ENCODE measurements at regions not wholly inside any gene's neighbourhood (a gene's known extent, or its start where the extent isn't known, plus 50 kb on each side); places are given as distances from the start of the nearest gene placed in this dataset.

DNA sequence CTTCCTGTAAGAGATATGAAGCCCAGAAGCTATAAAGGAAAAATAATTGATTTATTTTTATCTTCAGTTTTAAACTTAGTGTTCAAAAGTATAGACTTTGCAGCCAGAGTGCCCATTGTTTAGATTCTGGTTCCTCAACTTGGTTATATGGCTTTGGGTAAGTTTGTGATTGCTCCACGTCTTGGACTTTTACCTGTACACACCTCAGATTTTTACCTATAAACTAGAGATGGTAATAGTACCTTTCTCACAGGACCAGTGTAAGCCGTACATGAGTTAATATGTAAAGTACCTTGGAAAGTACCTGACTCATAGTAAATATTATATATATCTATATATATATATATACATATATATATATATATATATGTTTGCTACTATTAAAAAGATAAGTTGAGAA, 283.8 kb downstream of the RAP2B start:
- no peaks in the 10 kb centered on the region for H3K27me3 ChIP-seq (ENCODE audit: control insufficient read depth in 3 of 3, insufficient read depth in 3 of 3, low read depth in 1 of 3, low read length in 3 of 3)
- no peak overlapping the region for H3K27ac ChIP-seq (replicated peaks; ENCODE audit: low read length)
- no peak overlapping the region for H3K23ac ChIP-seq (ENCODE audit: low read depth, low read length, poor library complexity)
- H2BK120ac ChIP-seq (ENCODE audit: low read depth, low read length) = no peak overlapping the region
- no peak overlapping the region for H2AK5ac ChIP-seq (ENCODE audit: low read depth, low read length)
- no peaks in the 10 kb centered on the region for H3K36me3 ChIP-seq (replicated peaks in 1 of 2; ENCODE audit: control insufficient read depth in 2 of 2, insufficient read depth in 2 of 2, low read length in 2 of 2)
- H3K4me3 ChIP-seq (ENCODE audit: low read length in 2 of 2) = no peak overlapping the region
- H2BK15ac ChIP-seq (ENCODE audit: low read length) = no peak overlapping the region
- H3K18ac ChIP-seq (ENCODE audit: low read length) = no peak overlapping the region
- H3K4ac ChIP-seq (ENCODE audit: low read length) = no peak overlapping the region
- no peak overlapping the region for H2AFZ ChIP-seq (ENCODE audit: low read length)
- no peaks in the 10 kb centered on the region for H3K4me1 ChIP-seq (ENCODE audit: control insufficient read depth in 2 of 2, insufficient read depth in 1 of 2, low read depth in 1 of 2, low read length in 2 of 2)
- no peak overlapping the region for H3K14ac ChIP-seq (ENCODE audit: low read length)
- no peak overlapping the region for H2BK5ac ChIP-seq (ENCODE audit: low read length)
- no peak overlapping the region for H4K91ac ChIP-seq (ENCODE audit: low read depth, low read length, poor library complexity)
- no peaks in the 10 kb centered on the region for H3K9me3 ChIP-seq (replicated peaks in 1 of 2; ENCODE audit: control insufficient read depth in 2 of 2, insufficient read depth in 1 of 2, low read depth in 1 of 2, low read length in 2 of 2)
- H3K4me2 ChIP-seq (ENCODE audit: insufficient read depth, low read length, poor library complexity, severe bottlenecking) = no peak overlapping the region
- no CpG with 5 or more reads among the region's 2 CpGs for WGBS, 2 donors (ENCODE audit: extremely low coverage in 2 of 2, insufficient read length in 2 of 2, insufficient replicate concordance in 1 of 2)
- H3K79me1 ChIP-seq (ENCODE audit: low read depth, low read length) = no peaks in the 10 kb centered on the region
- no peak for DNase-seq (ENCODE audit: low spot score)
- H4K8ac ChIP-seq (ENCODE audit: low read depth, low read length) = no peak overlapping the region
- no peak overlapping the region for H3K9ac ChIP-seq (ENCODE audit: low read depth, low read length, poor library complexity)
- H2BK12ac ChIP-seq (ENCODE audit: low read length) = no peak overlapping the region

DNA sequence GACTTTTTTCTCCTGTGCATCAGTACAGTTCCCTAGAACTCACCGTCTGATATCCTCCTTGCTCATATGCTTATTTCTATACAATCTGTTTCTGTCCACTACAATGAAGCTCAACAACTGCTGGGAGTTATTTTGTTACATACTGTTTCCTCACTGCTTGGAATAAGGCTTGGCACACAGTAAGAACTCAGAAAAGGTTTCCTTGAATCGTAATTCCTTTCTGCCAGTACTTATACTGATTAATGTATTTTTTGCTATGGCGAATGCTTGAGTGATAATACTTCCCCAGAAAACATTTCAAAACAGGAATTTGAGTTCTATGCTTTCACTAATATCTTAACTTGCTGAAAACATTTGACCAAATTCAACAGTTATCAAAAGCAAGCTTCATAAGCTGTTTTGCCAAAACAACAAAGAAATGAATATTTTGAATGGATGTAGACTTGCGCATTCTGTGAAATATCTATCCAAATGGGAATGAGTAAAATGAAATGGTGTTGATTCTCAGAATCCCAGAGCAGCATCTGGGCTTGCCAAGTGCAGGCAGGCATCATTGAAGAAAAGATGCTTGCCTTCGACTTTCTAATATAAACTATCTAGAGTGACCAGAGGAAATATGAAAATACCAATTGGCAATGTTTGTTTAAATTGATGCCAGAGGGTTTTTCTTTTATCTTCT, 286.3 kb downstream of the RAP2B start:
- Histone ChIP-seq H2BK15ac (ENCODE audit: low read length) (no peak overlapping the region), H3K4me2 (ENCODE audit: insufficient read depth, low read length, poor library complexity, severe bottlenecking) (no peak overlapping the region), H3K27me3 (ENCODE audit: control insufficient read depth in 3 of 3, insufficient read depth in 3 of 3, low read depth in 1 of 3, low read length in 3 of 3) (no peaks in the 10 kb centered on the region), H2AK5ac (ENCODE audit: low read depth, low read length) (no peak overlapping the region), H3K14ac (ENCODE audit: low read length) (no peak overlapping the region), H3K9ac (ENCODE audit: low read depth, low read length, poor library complexity) (no peak overlapping the region), H3K79me1 (ENCODE audit: low read depth, low read length) (no peaks in the 10 kb centered on the region), H3K27ac (replicated peaks; ENCODE audit: low read length) (no peak overlapping the region), H4K8ac (ENCODE audit: low read depth, low read length) (no peak overlapping the region), H3K36me3 (replicated peaks in 1 of 2; ENCODE audit: control insufficient read depth in 2 of 2, insufficient read depth in 2 of 2, low read length in 2 of 2) (no peaks in the 10 kb centered on the region), H3K9me3 (replicated peaks in 1 of 2; ENCODE audit: control insufficient read depth in 2 of 2, insufficient read depth in 1 of 2, low read depth in 1 of 2, low read length in 2 of 2) (no peaks in the 10 kb centered on the region), H3K23ac (ENCODE audit: low read depth, low read length, poor library complexity) (no peak overlapping the region), H3K4me3 (ENCODE audit: low read length in 2 of 2) (no peak overlapping the region), H3K4me1 (ENCODE audit: control insufficient read depth in 2 of 2, insufficient read depth in 1 of 2, low read depth in 1 of 2, low read length in 2 of 2) (no peaks in the 10 kb centered on the region), H4K91ac (ENCODE audit: low read depth, low read length, poor library complexity) (no peak overlapping the region), H2AFZ (ENCODE audit: low read length) (no peak overlapping the region), H3K4ac (ENCODE audit: low read length) (no peak overlapping the region), H2BK120ac (ENCODE audit: low read depth, low read length) (no peak overlapping the region), H3K18ac (ENCODE audit: low read length) (no peak overlapping the region), H2BK5ac (ENCODE audit: low read length) (no peak overlapping the region), H2BK12ac (ENCODE audit: low read length) (no peak overlapping the region)
- WGBS, 2 donors (ENCODE audit: extremely low coverage in 2 of 2, insufficient read length in 2 of 2, insufficient replicate concordance in 1 of 2) = no CpG with 5 or more reads among the region's 5 CpGs
- DNase-seq (ENCODE audit: low spot score) = no peak

DNA sequence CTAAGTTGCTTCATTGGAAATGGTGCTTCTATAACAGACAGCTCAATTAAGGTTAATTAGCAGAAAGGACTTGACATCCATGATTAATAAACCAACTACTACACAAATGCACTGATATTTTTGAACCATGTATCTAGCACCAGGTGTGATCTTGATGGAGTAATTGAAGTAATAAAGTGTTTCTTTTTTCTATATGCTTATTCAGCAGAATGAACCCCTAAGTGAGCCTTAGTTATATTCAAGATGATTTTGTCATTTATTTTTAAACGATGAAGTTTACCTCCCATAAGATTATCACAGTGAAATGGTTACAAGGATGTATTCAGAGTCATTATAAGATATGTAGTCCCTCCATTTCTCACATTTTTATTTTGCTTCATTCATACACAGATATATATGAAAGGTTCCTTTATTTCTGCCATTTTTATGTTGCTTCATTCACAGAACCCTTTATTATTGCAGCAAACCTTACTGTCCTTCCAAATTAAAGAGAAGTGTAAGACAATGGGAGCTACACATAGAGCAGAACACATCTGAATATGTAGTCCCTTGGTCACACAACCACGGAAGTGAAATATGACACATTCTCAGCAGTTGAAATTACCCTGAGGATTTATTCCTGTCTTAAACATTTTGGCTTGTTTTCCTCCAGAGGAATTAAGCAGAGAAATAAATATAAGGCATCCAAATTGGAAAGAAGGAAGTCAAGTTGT, 295.0 kb downstream of the RAP2B start:
- no CpG with 5 or more reads among the region's 2 CpGs for WGBS, 2 donors (ENCODE audit: extremely low coverage in 2 of 2, insufficient read length in 2 of 2, insufficient replicate concordance in 1 of 2)
- no peak overlapping the region for H4K8ac ChIP-seq (ENCODE audit: low read depth, low read length)
- H3K4me3 ChIP-seq (ENCODE audit: low read length in 2 of 2) = no peak overlapping the region
- no peak overlapping the region for H3K27ac ChIP-seq (replicated peaks; ENCODE audit: low read length)
- no peak overlapping the region for H2BK15ac ChIP-seq (ENCODE audit: low read length)
- no peak overlapping the region for H3K4ac ChIP-seq (ENCODE audit: low read length)
- no peak overlapping the region for H2BK12ac ChIP-seq (ENCODE audit: low read length)
- no peaks in the 10 kb centered on the region for H3K36me3 ChIP-seq (replicated peaks in 1 of 2; ENCODE audit: control insufficient read depth in 2 of 2, insufficient read depth in 2 of 2, low read length in 2 of 2)
- no peaks in the 10 kb centered on the region for H3K79me1 ChIP-seq (ENCODE audit: low read depth, low read length)
- no peak overlapping the region for H2BK120ac ChIP-seq (ENCODE audit: low read depth, low read length)
- H3K4me2 ChIP-seq (ENCODE audit: insufficient read depth, low read length, poor library complexity, severe bottlenecking) = no peak overlapping the region
- H3K4me1 ChIP-seq (ENCODE audit: control insufficient read depth in 2 of 2, insufficient read depth in 1 of 2, low read depth in 1 of 2, low read length in 2 of 2) = peaks cover 0 to 2% of the 10 kb centered on the region in 2 donors
- H3K9me3 ChIP-seq (replicated peaks in 1 of 2; ENCODE audit: control insufficient read depth in 2 of 2, insufficient read depth in 1 of 2, low read depth in 1 of 2, low read length in 2 of 2) = no peaks in the 10 kb centered on the region
- no peak overlapping the region for H2BK5ac ChIP-seq (ENCODE audit: low read length)
- no peak overlapping the region for H3K23ac ChIP-seq (ENCODE audit: low read depth, low read length, poor library complexity)
- DNase-seq (ENCODE audit: low spot score) = no peak
- H3K9ac ChIP-seq (ENCODE audit: low read depth, low read length, poor library complexity) = no peak overlapping the region
- no peaks in the 10 kb centered on the region for H3K27me3 ChIP-seq (ENCODE audit: control insufficient read depth in 3 of 3, insufficient read depth in 3 of 3, low read depth in 1 of 3, low read length in 3 of 3)
- no peak overlapping the region for H2AK5ac ChIP-seq (ENCODE audit: low read depth, low read length)
- no peak overlapping the region for H3K18ac ChIP-seq (ENCODE audit: low read length)
- no peak overlapping the region for H4K91ac ChIP-seq (ENCODE audit: low read depth, low read length, poor library complexity)
- H3K14ac ChIP-seq (ENCODE audit: low read length) = no peak overlapping the region
- H2AFZ ChIP-seq (ENCODE audit: low read length) = no peak overlapping the region

DNA sequence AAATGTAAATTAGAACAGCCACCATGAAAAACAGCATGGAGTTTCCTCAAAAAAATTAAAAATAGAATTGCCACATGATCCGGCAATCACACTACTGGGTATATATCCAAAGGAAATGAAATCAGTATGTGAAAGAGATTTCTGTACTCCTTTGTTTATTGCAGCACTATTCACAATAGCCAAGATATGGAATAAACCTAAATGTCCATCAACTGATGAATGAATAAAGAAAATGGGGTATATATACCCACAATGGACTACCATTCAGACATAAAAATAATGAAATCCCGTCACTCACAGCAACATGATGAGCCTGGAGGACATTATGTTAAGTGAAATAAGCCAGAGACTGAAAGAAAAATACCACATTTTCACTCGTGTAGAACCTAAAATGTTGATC, 296.9 kb downstream of the RAP2B start:
- Histone ChIP-seq H3K4me3 (ENCODE audit: low read length in 2 of 2) (no peak overlapping the region), H3K9me3 (replicated peaks in 1 of 2; ENCODE audit: control insufficient read depth in 2 of 2, insufficient read depth in 1 of 2, low read depth in 1 of 2, low read length in 2 of 2) (no peaks in the 10 kb centered on the region), H4K91ac (ENCODE audit: low read depth, low read length, poor library complexity) (no peak overlapping the region), H3K9ac (ENCODE audit: low read depth, low read length, poor library complexity) (no peak overlapping the region), H3K36me3 (replicated peaks in 1 of 2; ENCODE audit: control insufficient read depth in 2 of 2, insufficient read depth in 2 of 2, low read length in 2 of 2) (no peaks in the 10 kb centered on the region), H2BK15ac (ENCODE audit: low read length) (no peak overlapping the region), H3K18ac (ENCODE audit: low read length) (no peak overlapping the region), H3K79me1 (ENCODE audit: low read depth, low read length) (no peaks in the 10 kb centered on the region), H3K4me2 (ENCODE audit: insufficient read depth, low read length, poor library complexity, severe bottlenecking) (no peak overlapping the region), H3K27me3 (ENCODE audit: control insufficient read depth in 3 of 3, insufficient read depth in 3 of 3, low read depth in 1 of 3, low read length in 3 of 3) (no peaks in the 10 kb centered on the region), H2AFZ (ENCODE audit: low read length) (no peak overlapping the region), H3K23ac (ENCODE audit: low read depth, low read length, poor library complexity) (no peak overlapping the region), H2BK5ac (ENCODE audit: low read length) (no peak overlapping the region), H3K14ac (ENCODE audit: low read length) (no peak overlapping the region), H3K4me1 (ENCODE audit: control insufficient read depth in 2 of 2, insufficient read depth in 1 of 2, low read depth in 1 of 2, low read length in 2 of 2) (peaks cover 0 to 2% of the 10 kb centered on the region in 2 donors), H3K4ac (ENCODE audit: low read length) (no peak overlapping the region), H2AK5ac (ENCODE audit: low read depth, low read length) (no peak overlapping the region), H2BK120ac (ENCODE audit: low read depth, low read length) (no peak overlapping the region), H3K27ac (replicated peaks; ENCODE audit: low read length) (no peak overlapping the region), H2BK12ac (ENCODE audit: low read length) (no peak overlapping the region), H4K8ac (ENCODE audit: low read depth, low read length) (no peak overlapping the region)
- no CpG with 5 or more reads among the region's 3 CpGs for WGBS, 2 donors (ENCODE audit: extremely low coverage in 2 of 2, insufficient read length in 2 of 2, insufficient replicate concordance in 1 of 2)
- no peak for DNase-seq (ENCODE audit: low spot score)
